ENCODE measurements at regions not wholly inside any gene's neighbourhood (a gene's known extent, or its start where the extent isn't known, plus 50 kb on each side); places are given as distances from the start of the nearest gene placed in this dataset.
"Not testable (repeated sequence)": the region's sequence is repeated elsewhere in the genome, so short reads cannot be mapped to it uniquely, and the experiment has no call there.

DNA sequence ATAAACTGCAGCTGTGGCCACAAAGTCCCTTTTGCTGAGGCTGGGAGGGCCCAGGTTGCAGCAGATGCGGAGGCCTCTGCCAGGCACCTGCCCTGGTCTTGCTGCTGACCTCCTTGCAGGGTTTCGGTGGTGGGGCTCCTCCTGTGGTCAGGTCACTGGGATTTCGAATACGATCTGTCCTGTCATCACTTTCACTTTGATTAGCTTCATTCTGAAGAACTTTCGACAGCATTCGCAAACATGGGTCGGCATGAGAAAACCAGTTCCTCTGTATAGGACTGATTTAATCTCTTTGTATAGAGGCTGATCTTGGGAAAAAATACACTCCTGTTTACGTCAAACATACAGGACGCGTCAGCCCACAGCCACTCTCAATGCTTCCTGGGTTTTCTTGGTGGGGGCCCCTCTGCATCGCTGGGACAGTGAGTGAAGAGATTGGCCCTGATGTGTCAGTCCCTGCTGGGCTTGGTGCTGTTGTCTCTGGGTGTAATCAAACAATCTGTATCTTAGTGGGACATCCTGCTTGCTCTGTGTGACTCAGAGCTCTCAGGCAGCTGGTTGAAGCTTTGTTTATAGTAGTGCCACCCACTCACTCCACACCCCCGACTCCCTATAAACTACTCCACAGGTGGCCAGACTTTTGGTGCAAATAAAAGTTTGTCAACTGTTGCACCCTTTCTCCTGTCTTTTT, 209.4 kb upstream of the CXCR4 start:
- DNase-seq (ENCODE audit: low read depth in 2 of 2), result peak; percentile 38 to 41

DNA sequence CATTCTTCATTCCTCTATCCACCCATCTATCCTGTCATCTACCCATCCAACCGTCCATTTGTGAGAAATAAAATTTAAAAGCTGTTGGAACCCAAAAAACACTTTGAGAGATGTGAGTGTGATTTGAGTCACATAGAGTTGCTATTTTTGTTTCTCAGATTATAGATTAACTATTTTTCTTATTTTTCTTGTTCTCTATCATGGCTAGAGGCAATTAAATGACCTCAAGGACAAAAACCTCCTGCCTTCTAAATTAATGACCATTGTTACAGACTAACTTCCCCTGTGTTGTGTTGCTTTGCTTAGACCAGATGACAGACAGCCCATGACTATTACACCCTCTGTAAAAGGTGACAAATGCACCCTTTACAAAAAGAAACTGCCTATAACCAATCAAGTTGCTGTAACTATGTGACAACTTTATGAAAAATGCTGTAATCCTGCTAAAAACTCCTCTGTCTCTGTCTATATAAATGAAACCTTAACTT, 207.9 kb upstream of the CXCR4 start:
- no peak for DNase-seq (ENCODE audit: low read depth in 2 of 2)

DNA sequence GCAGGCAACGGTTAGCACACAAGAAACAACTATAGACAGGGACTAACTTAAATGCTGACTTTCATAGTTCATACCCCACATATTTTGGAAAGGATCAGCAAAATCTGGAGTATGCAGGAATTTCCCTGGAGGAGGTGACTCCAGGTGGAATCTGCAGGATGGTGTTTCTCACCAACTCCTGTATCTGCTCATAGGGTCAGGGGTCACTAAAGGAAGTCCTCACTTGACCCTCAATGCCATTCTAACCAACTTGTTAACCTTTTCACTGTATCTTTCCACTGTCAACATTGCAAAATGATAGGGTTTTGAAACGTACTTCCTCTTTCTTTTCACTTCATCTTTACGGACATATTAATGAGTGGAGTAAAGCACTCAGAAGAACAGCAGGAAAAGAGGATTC, 207.0 kb upstream of the CXCR4 start:
- no peak for DNase-seq (ENCODE audit: low read depth in 2 of 2)

DNA sequence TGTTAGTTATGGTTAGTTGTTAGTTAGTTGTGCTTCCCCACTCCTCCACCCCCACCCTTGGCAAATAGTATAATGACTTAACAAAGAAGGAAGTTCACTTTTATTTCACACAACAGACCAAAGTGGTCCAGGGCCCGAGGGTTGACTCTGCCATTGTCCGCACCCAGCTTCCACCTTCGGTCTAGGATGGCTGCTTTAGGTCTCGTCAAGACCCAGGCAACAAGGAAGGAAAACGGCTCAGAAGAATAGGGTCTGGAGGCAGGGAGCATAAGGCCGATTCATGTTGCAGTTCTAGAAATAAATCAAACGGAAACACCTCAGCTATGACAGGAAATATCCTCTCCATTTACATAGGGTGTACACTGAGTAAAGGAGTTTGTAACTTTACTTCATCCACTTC, 206.0 kb upstream of the CXCR4 start:
- no peak for DNase-seq (ENCODE audit: low read depth in 2 of 2)

DNA sequence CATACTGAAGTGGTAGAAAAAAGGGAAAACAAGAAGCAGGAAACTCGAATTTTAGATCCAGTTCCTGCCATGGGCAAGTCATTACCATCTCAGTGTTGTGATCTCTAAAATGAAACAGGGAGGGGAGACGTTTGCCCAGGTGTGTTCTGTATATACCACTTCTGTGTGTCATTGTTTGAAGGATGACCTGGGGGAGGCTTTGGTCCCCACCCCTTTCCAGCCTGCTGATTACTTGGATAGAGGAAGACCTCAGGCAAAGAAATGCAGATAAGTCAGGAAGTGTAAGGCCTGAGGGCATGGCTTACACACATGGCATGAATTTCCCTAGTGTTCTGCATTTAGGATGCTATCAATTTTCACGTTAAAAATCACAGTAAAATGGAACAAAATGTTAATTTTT, 205.2 kb upstream of the CXCR4 start:
- no peak for DNase-seq (ENCODE audit: low read depth in 2 of 2)

DNA sequence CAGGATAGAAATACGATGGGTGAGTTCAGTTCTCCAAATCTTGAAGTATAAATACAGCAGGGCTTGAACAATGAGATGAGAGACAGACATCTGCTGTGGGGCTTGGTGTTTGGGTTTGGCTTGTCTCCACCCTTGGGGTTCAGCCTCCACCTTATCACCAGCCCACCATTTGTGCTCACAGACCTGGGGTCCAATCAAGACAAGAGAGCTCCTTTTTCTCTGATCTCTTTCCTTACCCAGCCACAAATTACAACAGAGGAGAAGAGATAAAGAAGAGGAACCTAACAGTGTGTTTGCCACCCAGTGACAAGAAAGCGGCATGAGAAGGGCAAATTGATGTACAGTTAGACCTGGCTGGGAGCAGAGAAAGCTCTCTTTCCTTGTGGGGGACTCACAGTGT, 204.5 kb upstream of the CXCR4 start:
- no peak for DNase-seq (ENCODE audit: low read depth in 2 of 2)

DNA sequence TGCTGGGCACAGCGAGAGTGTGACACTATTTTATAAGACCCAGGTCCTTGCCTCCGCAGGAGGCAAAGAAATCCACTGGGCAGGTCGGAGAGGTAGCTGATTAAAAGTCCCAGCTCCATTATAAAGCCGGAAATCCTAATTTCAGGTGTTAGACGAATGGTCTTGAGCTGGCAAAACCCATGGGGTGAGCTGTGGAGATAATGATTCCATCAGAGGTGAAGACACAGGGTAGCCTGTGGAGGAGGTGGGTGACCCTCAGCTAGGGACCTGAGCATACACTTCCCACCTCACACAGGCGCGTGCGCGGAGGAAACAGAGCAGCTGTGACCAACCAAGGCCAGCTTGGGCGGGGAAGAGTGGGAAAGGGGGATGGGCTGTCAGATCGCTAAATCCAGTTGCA, 201.7 kb upstream of the CXCR4 start:
- DNase-seq (ENCODE audit: low read depth in 2 of 2), result no peak

DNA sequence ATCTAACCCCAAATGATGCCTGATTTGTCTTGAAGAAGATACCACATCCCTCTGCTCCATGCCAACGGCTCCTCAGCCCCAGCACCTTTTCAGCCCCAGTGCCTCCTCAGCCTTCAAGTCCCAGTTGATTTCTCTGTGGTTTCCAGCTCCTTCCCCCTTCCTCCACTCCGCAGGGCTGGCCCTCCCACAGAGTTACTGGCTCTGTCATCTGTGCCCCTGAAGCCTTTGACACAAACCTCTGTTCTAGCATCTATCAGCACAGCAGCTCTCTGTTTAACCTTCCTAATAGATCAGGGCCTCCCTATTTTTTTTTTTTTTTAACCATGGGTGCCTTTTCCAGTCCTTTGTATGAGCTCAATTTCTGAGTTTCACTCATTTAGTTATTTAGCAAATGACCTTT, 201.3 kb upstream of the CXCR4 start:
- no peak for DNase-seq (ENCODE audit: low read depth in 2 of 2)

DNA sequence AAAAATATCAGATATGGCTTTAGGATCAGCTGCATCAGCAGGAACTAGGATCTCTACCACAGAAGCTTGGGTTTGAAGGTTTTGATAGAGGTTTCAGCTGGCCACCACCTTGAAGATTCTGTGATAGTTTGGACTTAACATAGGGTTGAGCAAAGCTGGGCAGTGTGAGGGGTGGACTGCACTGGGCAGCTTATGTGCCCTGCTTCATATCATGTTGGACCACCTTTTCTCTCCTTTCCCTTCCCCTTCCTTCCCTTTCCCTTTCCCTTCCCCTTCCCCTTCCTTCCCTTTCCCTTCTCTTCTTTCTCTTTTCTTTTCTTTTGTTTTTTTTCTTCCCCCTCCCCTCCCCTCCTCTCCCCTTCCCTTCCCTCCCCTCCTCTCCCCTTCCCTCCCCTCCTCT, 196.3 kb upstream of the CXCR4 start:
- DNase-seq (ENCODE audit: low read depth in 2 of 2), result no peak

DNA sequence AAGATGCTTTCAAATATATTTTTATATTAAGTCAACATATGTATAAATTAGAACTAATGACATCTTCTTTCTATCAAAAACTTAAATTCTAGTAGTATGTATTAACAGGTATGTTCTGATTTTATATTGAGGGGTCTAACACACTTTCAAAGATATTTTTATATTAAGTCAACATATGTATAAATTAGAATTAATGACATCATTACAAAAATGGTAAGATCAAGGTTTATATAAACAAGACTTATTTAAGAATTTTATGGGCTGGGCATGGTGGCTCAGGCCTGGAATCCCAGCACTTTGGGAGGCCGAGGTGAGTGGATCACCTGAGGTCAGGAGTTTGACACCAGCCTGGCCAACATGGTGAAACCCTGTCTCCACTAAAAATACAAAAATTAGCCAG, 194.6 kb upstream of the CXCR4 start:
- not testable (repeated sequence) for DNase-seq (ENCODE audit: low read depth in 2 of 2)

DNA sequence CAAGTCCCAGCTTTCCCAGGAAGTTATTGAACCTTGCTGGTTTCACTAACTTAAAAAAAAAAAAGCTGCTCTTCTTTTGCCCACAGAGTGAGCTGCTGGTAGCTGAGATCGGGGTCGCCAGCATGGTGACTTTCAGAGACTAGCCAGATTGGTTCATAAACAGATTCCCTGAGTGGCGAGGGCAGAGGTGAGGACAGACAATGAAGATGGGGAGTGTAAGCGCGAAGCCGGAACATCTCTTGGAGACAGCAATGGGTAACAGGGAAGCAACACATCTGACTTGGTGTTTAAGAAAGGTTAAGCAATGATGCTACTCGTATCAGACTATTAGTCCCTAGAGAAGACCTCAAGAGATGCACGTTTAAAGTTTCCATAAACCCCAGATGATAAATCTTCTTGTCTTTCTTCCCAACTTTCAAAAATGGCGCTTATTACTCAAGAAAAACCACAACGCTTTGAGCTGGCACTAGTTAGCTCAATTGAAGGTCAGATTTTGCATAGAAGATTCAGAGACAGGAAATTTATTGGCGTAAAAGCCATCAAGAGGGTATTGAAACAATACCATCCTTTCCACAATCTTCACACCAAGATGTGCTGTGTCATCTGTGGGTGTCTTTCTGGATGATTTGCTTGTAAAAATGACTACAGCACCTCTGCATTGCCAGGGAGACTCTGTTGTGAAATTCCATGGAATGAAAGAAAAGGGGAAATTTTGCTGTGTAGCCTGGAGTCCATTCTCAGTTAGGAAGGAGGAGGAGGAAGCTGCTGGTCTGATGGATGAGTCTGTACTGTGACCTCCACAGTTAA, 193.1 kb upstream of the CXCR4 start:
- no peak for DNase-seq (ENCODE audit: low read depth in 2 of 2)

DNA sequence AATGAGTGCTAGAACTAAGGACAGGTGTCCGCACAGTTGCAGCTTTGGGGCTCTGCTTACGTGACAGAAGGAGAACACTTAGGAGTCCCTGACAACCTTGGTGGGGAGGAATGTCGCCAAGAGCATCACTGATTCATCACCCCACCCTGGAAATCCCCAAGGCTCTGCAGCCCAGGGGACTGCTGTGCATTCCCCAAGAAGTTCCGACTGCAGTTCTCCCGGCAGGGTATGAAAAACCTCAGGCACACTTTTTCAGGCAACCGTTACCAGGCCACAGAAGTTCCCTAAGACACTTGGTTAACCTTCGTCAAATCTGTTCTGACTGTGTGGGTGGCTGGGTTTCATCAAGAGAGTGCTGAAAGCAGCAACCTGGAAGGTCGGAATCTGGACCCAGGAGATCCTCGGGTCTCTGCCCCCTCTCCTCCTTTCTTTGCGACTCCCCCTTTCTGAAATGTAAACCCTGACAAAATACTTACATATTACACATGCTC, 192.1 kb upstream of the CXCR4 start:
- no peak for DNase-seq (ENCODE audit: low read depth in 2 of 2)

DNA sequence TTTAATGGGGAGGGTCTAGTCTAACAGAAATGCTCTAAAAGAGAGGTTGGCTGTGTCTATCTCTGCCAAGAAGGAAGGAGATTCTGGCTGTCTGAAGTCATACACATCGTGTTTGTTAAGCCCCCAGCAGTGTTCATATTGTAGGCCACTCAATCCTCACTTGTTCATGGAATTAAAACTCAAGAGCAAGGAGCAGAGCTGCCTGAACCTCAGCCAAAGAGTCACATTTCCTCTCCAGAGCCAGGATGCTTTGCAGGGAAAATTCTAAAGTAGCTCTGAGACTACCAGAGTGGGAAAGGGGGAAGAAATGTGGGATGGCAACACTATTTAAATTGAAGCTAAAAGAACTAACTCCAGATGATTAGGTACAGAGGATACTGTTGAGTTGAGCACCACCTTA, 190.7 kb upstream of the CXCR4 start:
- no peak for DNase-seq (ENCODE audit: low read depth in 2 of 2)

DNA sequence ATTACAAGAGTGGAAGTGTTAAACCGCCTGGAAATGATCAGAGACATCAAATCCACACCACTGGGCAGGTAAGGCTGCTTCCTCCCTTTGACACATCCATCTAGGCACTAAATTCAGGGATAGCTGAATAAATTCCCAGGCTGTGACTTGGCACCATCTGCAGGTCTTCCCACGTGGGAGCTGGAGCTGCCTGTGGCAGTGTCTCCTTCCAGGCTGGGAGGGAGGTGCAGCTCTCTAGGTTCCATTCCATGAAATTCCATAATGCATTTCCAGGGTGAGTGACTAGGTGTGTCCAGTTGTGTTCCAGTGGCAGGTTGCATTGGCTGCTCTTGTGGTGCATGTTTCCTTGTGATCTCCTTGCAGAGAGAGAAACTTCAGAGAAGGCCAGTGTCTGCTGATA, 188.9 kb upstream of the CXCR4 start:
- no peak for DNase-seq (ENCODE audit: low read depth in 2 of 2)

DNA sequence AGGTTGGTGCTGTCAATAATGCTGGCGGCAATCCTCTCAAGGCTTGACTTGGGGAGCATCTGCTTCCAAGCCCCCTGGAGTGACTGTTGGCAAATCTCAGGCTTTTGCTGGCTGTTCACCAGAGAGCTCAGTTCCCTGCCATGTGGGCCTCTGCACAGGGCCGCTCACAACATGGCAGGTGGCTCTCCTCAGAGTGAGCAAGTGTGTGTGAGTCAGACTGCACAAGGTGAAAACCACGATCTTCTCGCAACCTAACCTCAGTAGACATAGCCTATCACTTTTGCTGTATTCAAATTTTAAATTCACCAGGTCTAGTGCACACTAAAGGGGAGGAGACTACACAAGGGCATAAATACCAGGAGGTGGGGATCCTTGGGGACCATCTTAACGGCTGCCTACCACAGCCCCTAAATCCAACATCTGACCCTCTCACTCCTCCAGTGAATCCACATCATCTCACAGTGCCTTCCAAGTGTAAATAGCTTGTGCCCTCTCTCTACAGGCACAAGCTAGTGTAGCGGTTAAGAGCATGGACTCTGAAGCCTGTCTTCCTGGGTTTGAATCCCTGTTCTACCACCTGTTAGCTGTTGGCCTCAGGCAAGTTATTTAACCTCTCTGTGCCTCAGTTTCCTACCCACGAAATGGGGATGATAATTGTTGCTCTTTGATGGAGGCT, 187.7 kb upstream of the CXCR4 start:
- DNase-seq (ENCODE audit: low read depth in 2 of 2), result peak; percentile 3 to 18

DNA sequence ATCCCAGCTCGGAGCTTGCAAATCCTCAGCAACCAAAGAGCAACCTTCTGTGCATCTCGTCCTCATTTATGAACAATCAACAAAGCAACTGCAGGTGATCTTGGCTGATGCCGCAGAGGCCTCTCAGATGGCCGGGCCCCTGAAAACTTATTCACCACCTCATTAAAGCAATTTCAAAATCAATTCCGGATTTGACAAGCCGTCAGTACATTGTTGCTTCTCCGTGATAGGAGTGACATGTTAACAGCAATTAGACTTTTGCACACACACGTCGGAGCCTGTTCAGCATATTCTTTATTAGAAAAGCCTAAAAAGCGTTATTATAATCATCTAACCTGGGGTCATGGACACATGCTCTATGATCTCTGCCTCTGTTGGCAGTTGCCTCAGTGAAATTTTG, 183.1 kb upstream of the CXCR4 start:
- DNase-seq (ENCODE audit: low read depth in 2 of 2), result no peak

DNA sequence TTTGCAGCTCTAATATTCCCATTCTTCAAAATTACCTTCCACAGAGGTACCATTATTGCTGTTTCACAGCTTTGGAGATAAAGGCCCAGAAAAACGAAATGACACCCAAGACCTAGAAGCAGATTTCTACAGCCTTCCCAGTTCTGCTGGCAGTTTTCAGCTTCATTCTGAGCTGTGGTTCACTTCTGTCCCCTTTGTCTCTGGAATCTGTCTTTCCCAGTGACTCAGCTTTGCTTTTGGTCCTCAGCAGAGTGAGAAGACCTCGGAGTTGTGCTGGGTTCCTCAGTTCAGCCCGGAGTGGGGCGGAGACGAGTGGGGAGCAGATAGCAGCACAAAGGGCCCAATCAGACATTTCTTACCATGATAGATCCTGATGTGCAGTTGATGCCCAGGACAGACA, 180.7 kb upstream of the CXCR4 start:
- no peak for DNase-seq (ENCODE audit: low read depth in 2 of 2)

DNA sequence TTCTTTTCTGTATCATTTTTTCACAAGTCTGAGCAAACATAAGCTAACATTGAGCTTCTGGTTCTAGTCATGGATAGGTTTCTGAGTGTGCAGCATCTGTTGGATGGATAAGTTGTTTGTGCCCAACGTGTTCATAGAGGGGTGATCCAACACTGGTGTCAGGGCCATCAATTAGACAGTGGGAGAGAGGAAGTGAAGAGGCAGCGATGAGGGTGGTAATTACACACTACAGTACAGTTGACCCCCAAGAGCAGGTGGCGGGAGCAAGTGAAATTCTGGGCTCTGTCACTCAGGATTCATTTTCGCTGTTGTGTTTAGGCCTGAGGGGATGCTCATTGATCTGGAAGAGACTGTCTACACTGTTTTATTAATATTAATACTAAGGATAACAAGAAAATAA, 180.0 kb upstream of the CXCR4 start:
- no peak for DNase-seq (ENCODE audit: low read depth in 2 of 2)

DNA sequence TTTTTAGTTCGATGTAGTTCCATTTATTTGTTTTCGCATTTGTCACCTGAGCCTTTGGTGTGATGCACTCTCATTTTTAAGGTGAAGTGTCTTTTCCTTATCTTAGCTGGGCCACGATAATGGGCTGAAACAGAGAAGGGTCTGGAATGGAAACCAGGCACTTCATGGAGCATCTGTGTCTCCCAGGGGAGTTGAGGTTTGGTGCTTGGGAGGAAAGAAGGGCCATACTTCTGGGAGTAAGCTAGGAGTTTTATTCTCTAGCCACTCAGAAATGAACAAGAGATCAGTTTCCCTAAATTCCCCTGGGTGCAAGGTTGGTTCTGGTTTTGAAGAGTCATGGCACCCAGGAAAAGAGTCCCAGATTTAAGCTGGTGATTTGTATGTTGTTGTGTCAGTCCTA, 179.4 kb upstream of the CXCR4 start:
- no peak for DNase-seq (ENCODE audit: low read depth in 2 of 2)

DNA sequence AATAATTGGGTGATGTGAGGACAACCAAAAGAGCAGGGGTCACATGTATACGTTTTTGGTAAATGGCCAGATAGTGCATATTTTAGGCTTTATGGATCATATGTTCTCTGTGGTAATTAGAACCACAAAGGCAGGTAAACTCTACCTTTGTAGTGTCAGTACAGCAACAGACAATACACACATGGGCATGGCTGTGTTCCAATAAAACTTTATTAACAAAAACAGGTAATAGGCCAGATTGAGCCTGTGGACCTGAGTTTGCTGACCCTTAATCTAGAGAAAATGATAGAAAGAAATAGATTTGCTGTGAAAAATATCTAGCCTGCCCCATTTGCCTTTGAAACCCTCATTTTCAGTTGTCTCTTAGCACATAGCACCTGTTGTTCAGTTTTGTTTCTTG, 177.2 kb upstream of the CXCR4 start:
- DNase-seq (ENCODE audit: low read depth in 2 of 2), result no peak

DNA sequence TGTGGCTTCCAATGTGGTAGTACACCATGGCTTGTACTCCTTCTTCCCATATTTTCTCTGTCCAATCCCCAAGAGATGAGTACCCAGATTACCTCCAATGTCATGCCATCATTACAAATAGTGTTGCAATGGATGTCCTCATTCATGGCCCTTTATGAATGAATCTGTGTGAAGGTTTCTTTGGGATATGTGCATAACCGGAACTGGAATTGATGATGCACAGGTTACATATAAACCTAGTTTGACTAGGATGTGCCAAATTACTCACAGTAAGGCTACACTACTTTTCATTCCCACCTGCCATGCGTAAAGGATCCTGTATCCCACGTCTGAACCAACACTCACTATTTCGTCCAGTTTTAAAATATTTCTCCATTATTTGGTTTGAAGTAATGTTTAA, 173.9 kb upstream of the CXCR4 start:
- DNase-seq (ENCODE audit: low read depth in 2 of 2), result no peak

DNA sequence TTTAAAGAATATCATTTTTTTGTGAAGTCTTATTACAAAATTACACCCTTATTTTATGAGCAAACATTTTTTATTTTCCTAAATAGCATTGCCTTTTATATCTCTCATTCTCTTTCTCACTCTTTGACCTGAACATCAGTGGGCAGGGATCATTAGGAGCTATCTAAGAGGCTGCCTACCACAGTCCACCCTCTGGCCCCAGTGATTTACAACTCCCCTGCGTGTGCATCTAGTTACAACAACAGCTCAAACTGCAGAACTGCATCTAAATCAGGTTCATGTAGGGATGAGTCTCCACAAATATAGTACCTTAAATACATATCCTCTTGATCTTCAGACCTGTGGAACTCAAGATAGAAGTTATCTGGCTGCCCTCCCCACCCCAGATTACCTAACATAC, 172.4 kb upstream of the CXCR4 start:
- DNase-seq (ENCODE audit: low read depth in 2 of 2), result no peak

DNA sequence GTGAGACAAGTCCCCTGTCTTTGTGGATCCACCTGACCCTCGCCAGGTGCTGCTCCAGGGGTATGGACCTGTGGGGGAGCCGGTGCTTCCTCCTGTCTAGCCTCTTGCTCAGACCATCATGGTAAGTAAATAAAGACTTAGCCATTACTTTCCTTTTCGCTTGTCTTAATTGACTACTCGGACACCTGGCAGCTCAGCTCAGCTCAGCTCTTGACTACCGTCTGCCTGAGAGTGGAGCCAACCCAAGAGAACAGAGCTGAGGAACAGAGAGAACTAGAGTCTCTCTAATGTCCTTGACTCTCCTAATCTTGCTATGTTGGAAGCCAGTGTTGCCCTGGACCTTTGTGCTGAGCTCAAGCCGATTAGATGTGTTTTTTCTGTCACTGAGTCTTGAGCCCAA, 170.3 kb upstream of the CXCR4 start:
- no peak for DNase-seq (ENCODE audit: low read depth in 2 of 2)
